Endothelial cell of umbilical vein (primary cell): ENCODE measurements at regions not wholly inside any gene's neighbourhood (a gene's known extent, or its start where the extent isn't known, plus 50 kb on each side); places are given as distances from the start of the nearest gene placed in this dataset.
A peak's percentile ranks its signal among the peaks of the same experiment; 100 is the strongest.

Experiments used
- BruUV-seq: library from RNA; stranded (reverse); fragments of 400-500 nt; replicated peaks from 2 replicates; lab custom pipeline; 2021; lab: Mats Ljungman, UMichigan
- CTCF ChIA-PET: fragments of 300-600, 350-600 bp; sonication (Branson Sonifier 250); formaldehyde crosslinking; loops from one replicate; lab custom pipeline; 2021; ENCODE audit warnings: antibody characterized with exemption, inconsistent platforms; lab: Charles Lee
- POLR2A ChIA-PET: fragments of 300-600, 350-600 bp; sonication (Branson Sonifier 250); formaldehyde crosslinking; loops from one replicate; lab custom pipeline; 2021; ENCODE audit warnings: antibody characterized with exemption, inconsistent platforms; lab: Charles Lee
- DNase-seq: peaks from one replicate; pipeline ENCODE4 v3.0.0-alpha.2; 2011; ENCODE audit warnings: low read depth, low spot score
- FAIRE-seq: peaks from 2 replicates; lab custom pipeline; 2011; peaks lifted over from hg19 to GRCh38; lab: Jason Lieb, UNC
- H2AFZ ChIP-seq: 2 replicates; pipeline ENCODE4 v1.6.0; 2012; ENCODE audit warnings: low read depth, low read length, control low read depth, inconsistent platforms
- H3K27ac ChIP-seq: 2 replicates; pipeline ENCODE4 v1.5.1; 2011; ENCODE audit warnings: low read depth, mild to moderate bottlenecking, control low read depth, low read length, moderate library complexity; ENCODE audit not compliant: insufficient read depth
- H3K27me3 ChIP-seq, 2 experiments: 2 replicates each; pipeline versions ENCODE4 v1.6.0 to v1.6.1; 2011; ENCODE audit warnings: low read length in 2 of 2, mixed read lengths in 1 of 2; ENCODE audit not compliant: control insufficient read depth in 2 of 2, insufficient read depth in 2 of 2
- H3K36me3 ChIP-seq, 2 experiments: 2 replicates in 1 of 2; 3 replicates in 1 of 2; pipeline ENCODE4 v1.5.1; 2011; ENCODE audit warnings: low read length in 2 of 2, mild to moderate bottlenecking in 1 of 2, moderate library complexity in 1 of 2; ENCODE audit not compliant: control insufficient read depth in 2 of 2, insufficient read depth in 2 of 2; ENCODE audit errors: extremely low read depth in 1 of 2
- H3K4me1 ChIP-seq: 3 replicates; pipeline ENCODE4 v1.5.1; 2011; ENCODE audit warnings: mild to moderate bottlenecking, low read length; ENCODE audit not compliant: control insufficient read depth, insufficient read depth; ENCODE audit errors: extremely low read depth
- H3K4me2 ChIP-seq: 2 replicates; pipeline ENCODE4 v1.6.1; 2011; ENCODE audit warnings: low read length, control low read depth, mixed read lengths; ENCODE audit not compliant: insufficient read depth
- H3K4me3 ChIP-seq, 3 experiments: fragments of 200-600 bp in 1 of 3; sonication (generic), shearing (Covaris generic) in 1 of 3; replicated peaks in 1 of 3; 2 replicates each; pipeline ENCODE4 v1.5.1; 2011 to 2016; ENCODE audit warnings: control low read depth in 3 of 3, low read length in 3 of 3, mild to moderate bottlenecking in 2 of 3, inconsistent platforms in 1 of 3, low read depth in 1 of 3, moderate library complexity in 1 of 3; ENCODE audit not compliant: insufficient read depth in 1 of 3
- H3K79me2 ChIP-seq: 2 replicates; pipeline ENCODE4 v1.6.0; 2012; ENCODE audit warnings: low read length, inconsistent platforms; ENCODE audit not compliant: control insufficient read depth, insufficient read depth
- H3K9ac ChIP-seq: replicated peaks from 2 replicates; pipeline ENCODE3; 2011; ENCODE audit warnings: low read length, control low read depth; ENCODE audit not compliant: insufficient read depth; ENCODE audit errors: extremely low read depth
- H3K9me1 ChIP-seq: replicated peaks from 3 replicates; pipeline ENCODE4 v1.6.0; 2011; ENCODE audit warnings: mild to moderate bottlenecking, low read length; ENCODE audit not compliant: control insufficient read depth, insufficient read depth; ENCODE audit errors: extremely low read depth
- H3K9me3 ChIP-seq: replicated peaks from 2 replicates; pipeline ENCODE4 v1.5.1; 2012; ENCODE audit warnings: low read length, inconsistent platforms; ENCODE audit not compliant: control insufficient read depth, insufficient read depth
- H4K20me1 ChIP-seq: replicated peaks from 2 replicates; pipeline ENCODE3; 2011; ENCODE audit warnings: mild to moderate bottlenecking, low read length; ENCODE audit not compliant: control insufficient read depth, insufficient read depth; ENCODE audit errors: extremely low read depth
- EZH2 ChIP-seq: IDR thresholded peaks from 2 replicates; pipeline ENCODE4 v1.6.1; 2012; ENCODE audit warnings: borderline replicate concordance, low read depth, mild to moderate bottlenecking, moderate library complexity, low read length, inconsistent platforms; ENCODE audit not compliant: severe bottlenecking
- FOS ChIP-seq: IDR thresholded peaks from 2 replicates; pipeline ENCODE4 v1.6.1; 2011; ENCODE audit warnings: mild to moderate bottlenecking, low read length, moderate library complexity, borderline replicate concordance; ENCODE audit not compliant: insufficient read depth
- GATA2 ChIP-seq: IDR thresholded peaks from 2 replicates; pipeline ENCODE4 v1.7.0; 2011; ENCODE audit warnings: low read depth, mild to moderate bottlenecking, moderate library complexity, mixed read lengths, low read length; ENCODE audit not compliant: insufficient read length, insufficient read depth
- JUN ChIP-seq: IDR thresholded peaks from 2 replicates; pipeline ENCODE4 v1.6.1; 2011; ENCODE audit warnings: borderline replicate concordance, low read depth; ENCODE audit not compliant: insufficient read length, insufficient read depth
- MYC ChIP-seq: IDR thresholded peaks from one replicate; pipeline ENCODE4 v1.6.1; 2011; ENCODE audit warnings: mild to moderate bottlenecking, low read depth, low read length
- POLR2A ChIP-seq: IDR thresholded peaks from 2 replicates; pipeline ENCODE4 v1.6.1; 2012; ENCODE audit warnings: low read depth, mild to moderate bottlenecking, control low read depth, low read length
- POLR2AphosphoS5 ChIP-seq: IDR thresholded peaks from 2 replicates; pipeline ENCODE4 v1.6.1; 2012; ENCODE audit warnings: low read depth, mild to moderate bottlenecking, control low read depth, low read length, moderate library complexity; ENCODE audit not compliant: insufficient read depth
- dilution Hi-C: fragments of 300-500 bp; cut with MboI; formaldehyde crosslinking; loops from one replicate; pipeline ENCODE4 v1.15.0; 2019; ENCODE audit warnings: low sequenced_read_pairs; ENCODE audit not compliant: extremely low pct_ligation_motif_present
- intact Hi-C: fragments of 100-400 bp; cut with micrococcal nuclease; formaldehyde crosslinking; loops from one replicate; pipeline ENCODE4 v1.10.0; 2022
- TF ChIP-seq, protein P1 (sequence below), 2 donors: IDR thresholded peaks; 1 replicate in 1 of 2; 2 replicates in 1 of 2; pipeline ENCODE4 v1.5.1; 2011; ENCODE audit warnings: low read length in 2 of 2, mild to moderate bottlenecking in 2 of 2, moderate library complexity in 2 of 2, control low read depth in 1 of 2, inconsistent platforms in 1 of 2, low read depth in 1 of 2; ENCODE audit not compliant: insufficient read depth in 1 of 2; ENCODE audit errors: extremely low read depth in 1 of 2
- TF ChIP-seq, protein P2 (sequence below): IDR thresholded peaks from 2 replicates; pipeline ENCODE4 v1.6.1; 2011; ENCODE audit not compliant: insufficient read depth, insufficient read length

DNA sequence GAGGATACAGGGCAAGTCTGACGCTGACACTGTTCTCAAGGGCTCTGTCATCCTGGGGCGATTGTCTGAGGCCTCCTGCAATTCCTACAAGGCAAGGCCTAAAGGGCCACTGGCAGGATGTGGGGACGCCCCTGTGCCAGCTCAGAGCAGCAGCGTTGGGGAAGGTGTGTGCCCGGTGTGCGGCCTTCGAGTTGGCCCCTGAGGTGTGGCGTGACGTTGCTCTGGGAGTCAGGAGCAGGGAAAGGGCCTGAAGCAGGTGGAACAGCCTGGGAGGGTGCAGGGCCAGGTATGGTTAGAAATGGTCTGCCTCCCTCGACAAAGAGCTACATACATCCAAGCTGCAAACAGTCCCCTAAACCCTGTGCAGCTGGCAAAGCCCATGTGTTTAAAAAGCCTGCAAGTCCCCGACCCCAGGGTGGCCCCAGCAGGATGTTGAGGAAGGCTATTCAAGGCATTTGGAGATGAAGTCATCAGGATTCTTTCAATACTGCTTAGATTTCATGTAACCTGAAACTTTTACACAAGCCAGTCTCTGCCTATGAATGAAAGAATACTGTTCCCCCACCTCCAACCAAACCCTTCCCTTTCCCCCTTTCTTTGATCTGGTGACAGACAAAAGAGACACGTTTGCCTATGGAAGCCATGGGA is 142.5 kb upstream of the TNS3 start:
- H3K9me3 ChIP-seq: no peaks in the 10 kb centered on the region
- H4K20me1 ChIP-seq: no peaks in the 10 kb centered on the region
- H3K36me3 ChIP-seq: no peaks in the 10 kb centered on the region
- intact Hi-C loops: no loop called here
- H3K27me3 ChIP-seq: peaks cover 0 to 2% of the 10 kb centered on the region in 2 experiments
- no peak overlapping the region for H3K27ac ChIP-seq
- no peak overlapping the region for H3K4me3 ChIP-seq
- dilution Hi-C loops: no loop called here
- no peak overlapping the region for H3K4me2 ChIP-seq
- DNase-seq (peak; percentile 74), FAIRE-seq (no peak)
- H2AFZ ChIP-seq: no peak overlapping the region
- no TSS peak for BruUV-seq
- TF ChIP-seq POLR2A (no peak), FOS (peak; percentile 7)
- CTCF ChIA-PET: interaction anchor here (0.6 to 1.2 kb wide), 2 partner anchors 20 to 141 kb away, joined by 3 read pairs; no protein-coding TSS in a partner anchor
- H3K4me1 ChIP-seq: peaks cover 9% of the 10 kb centered on the region
- POLR2A ChIA-PET: no interaction called here
- no peak overlapping the region for H3K9ac ChIP-seq
- H3K9me1 ChIP-seq: no peaks in the 10 kb centered on the region
- H3K79me2 ChIP-seq: no peaks in the 10 kb centered on the region

DNA sequence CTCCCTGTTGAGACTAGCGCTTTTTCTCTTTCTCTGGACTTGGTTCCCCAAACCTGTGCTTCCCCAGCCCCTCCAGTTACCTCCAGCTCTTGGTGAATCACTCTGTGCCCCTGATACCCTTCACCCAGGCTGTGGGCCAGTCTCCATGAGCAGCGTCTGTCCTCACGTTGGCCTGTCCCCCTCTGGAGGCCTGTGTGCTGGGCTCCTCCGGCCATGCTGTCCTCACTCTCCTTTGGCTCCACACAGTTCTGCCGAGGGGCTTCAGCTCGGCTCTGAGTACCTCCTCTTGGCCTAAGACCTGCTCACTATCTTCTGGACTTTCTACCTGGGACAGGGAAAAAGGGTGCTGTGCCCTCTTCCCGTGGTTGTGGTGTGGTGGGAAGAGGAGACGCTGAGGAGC is 140.2 kb upstream of the TNS3 start:
- Histone ChIP-seq H4K20me1 (no peaks in the 10 kb centered on the region), H3K4me2 (no peak overlapping the region), H2AFZ (no peak overlapping the region), H3K27me3 (no peaks in the 10 kb centered on the region), H3K9me1 (no peaks in the 10 kb centered on the region), H3K9ac (no peak overlapping the region), H3K4me1 (peaks cover 9% of the 10 kb centered on the region), H3K79me2 (no peaks in the 10 kb centered on the region), H3K27ac (no peak overlapping the region), H3K36me3 (no peaks in the 10 kb centered on the region), H3K4me3 (no peak overlapping the region), H3K9me3 (no peaks in the 10 kb centered on the region)
- dilution Hi-C loops (no loop called here), intact Hi-C loops (no loop called here)
- TF ChIP-seq, protein P1, sequence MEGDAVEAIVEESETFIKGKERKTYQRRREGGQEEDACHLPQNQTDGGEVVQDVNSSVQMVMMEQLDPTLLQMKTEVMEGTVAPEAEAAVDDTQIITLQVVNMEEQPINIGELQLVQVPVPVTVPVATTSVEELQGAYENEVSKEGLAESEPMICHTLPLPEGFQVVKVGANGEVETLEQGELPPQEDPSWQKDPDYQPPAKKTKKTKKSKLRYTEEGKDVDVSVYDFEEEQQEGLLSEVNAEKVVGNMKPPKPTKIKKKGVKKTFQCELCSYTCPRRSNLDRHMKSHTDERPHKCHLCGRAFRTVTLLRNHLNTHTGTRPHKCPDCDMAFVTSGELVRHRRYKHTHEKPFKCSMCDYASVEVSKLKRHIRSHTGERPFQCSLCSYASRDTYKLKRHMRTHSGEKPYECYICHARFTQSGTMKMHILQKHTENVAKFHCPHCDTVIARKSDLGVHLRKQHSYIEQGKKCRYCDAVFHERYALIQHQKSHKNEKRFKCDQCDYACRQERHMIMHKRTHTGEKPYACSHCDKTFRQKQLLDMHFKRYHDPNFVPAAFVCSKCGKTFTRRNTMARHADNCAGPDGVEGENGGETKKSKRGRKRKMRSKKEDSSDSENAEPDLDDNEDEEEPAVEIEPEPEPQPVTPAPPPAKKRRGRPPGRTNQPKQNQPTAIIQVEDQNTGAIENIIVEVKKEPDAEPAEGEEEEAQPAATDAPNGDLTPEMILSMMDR (IDR thresholded peaks at IDR 0.05; ENCODE audit: extremely low read depth in 1 of 2, insufficient read depth in 1 of 2, low read depth in 1 of 2, low read length in 2 of 2): no peak
- no peak for TF ChIP-seq FOS
- no peak for TF ChIP-seq POLR2AphosphoS5
- TF ChIP-seq GATA2: no peak
- TF ChIP-seq MYC: no peak
- TF ChIP-seq, protein P2, sequence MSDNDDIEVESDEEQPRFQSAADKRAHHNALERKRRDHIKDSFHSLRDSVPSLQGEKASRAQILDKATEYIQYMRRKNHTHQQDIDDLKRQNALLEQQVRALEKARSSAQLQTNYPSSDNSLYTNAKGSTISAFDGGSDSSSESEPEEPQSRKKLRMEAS: no peak
- no peak for TF ChIP-seq JUN
- no peak for TF ChIP-seq EZH2
- no peak for TF ChIP-seq POLR2A
- CTCF ChIA-PET: no interaction called here
- no TSS peak for BruUV-seq
- POLR2A ChIA-PET: no interaction called here
- DNase-seq (no peak), FAIRE-seq (no peak)
